GM13977 (cell line): ENCODE measurements at regions not wholly inside any gene's neighbourhood (a gene's known extent, or its start where the extent isn't known, plus 50 kb on each side); places are given as distances from the start of the nearest gene placed in this dataset.

Source experiments
- DNase-seq: peaks from one replicate; pipeline ENCODE4 v3.0.0; 2012; ENCODE audit warnings: low spot score
- CTCF ChIP-seq: IDR thresholded peaks from 2 replicates; pipeline ENCODE4 v1.5.1; 2012; ENCODE audit warnings: mild to moderate bottlenecking, control low read depth; ENCODE audit not compliant: insufficient read depth; ENCODE audit errors: extremely low read depth, missing control alignments
- in situ Hi-C: fragments of 300-500 bp; cut with MboI; formaldehyde crosslinking; loops from one replicate; pipeline ENCODE4 v1.12.0; 2022; ENCODE audit warnings: low sequenced_read_pairs, low pct_unique_long_range_greater_than_20kb, mixed read lengths, inconsistent platforms; ENCODE audit not compliant: unreplicated experiment

- TF ChIP-seq CTCF: no peak
- in situ Hi-C loops: no loop called here
- no peak for DNase-seq
Observed at GRCh38 chr3:135753506-135753905, 212.0 kb upstream of the PPP2R3A start.

GRCh38 chr3:135755330-135756105 lies 210.0 kb upstream of the PPP2R3A start:
- no peak for TF ChIP-seq CTCF
- in situ Hi-C loops: no loop called here

GRCh38 chr3:135756106-135756668 lies 209.3 kb upstream of the PPP2R3A start:
- no peak for DNase-seq
- in situ Hi-C loops: no loop called here
- TF ChIP-seq CTCF: no peak

More at GRCh38 chr3:135755330-135756105, 210.0 kb upstream of the PPP2R3A start:
- no peak for DNase-seq

GRCh38 chr3:135757421-135757820 lies 208.1 kb upstream of the PPP2R3A start:
- TF ChIP-seq CTCF: no peak
- no peak for DNase-seq
- in situ Hi-C loops: no loop called here

- DNase-seq: no peak
- TF ChIP-seq CTCF: no peak
- in situ Hi-C loops: no loop called here
Observed at GRCh38 chr3:135758961-135759360, 206.6 kb upstream of the PPP2R3A start.

- DNase-seq: no peak
- in situ Hi-C loops: no loop called here
- no peak for TF ChIP-seq CTCF
Observed at GRCh38 chr3:135759651-135760050, 205.9 kb upstream of the PPP2R3A start.
